ENCODE measurements at regions not wholly inside any gene's neighbourhood (a gene's known extent, or its start where the extent isn't known, plus 50 kb on each side); places are given as distances from the start of the nearest gene placed in this dataset.

DNA sequence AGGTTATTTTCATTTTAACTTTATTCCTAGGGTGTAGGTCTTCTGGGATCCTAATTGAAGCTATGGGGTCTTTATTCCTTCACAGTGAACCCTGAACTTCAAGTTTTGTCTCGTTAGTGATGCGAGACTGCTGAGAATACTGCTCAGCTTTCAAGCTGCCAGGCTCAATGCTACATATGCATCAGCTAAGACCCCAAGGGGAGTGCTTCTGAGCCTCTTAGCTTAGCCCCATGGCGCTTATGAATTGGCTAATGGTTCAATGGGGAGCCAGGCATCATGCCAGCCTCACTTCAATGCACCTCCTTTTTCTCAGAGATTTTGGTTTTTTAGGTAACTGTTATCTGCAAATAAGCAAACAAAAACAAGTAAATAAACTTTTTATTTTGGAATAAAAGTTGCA is 94.1 kb upstream of the SIAH1 start:
- Histone ChIP-seq H2AK9ac (replicated peaks; ENCODE audit: low read depth, low read length, poor library complexity) (peak overlapping the region; percentile 85), H3K4me1 (ENCODE audit: control insufficient read depth, insufficient read depth, low read length) (peaks cover 5% of the 10 kb centered on the region; the same call in 1 of the 2 replicates), H3K18ac (ENCODE audit: low read depth, low read length) (no peak overlapping the region; the same call in 1 of the 2 replicates), H4K91ac (ENCODE audit: insufficient read depth, low read depth, low read length) (no peak overlapping the region), H3K9me3 (ENCODE audit: control insufficient read depth, insufficient read depth, low read length) (no peaks in the 10 kb centered on the region), H3K4me2 (ENCODE audit: low read depth, low read length) (no peak overlapping the region), H3K14ac (replicated peaks; ENCODE audit: low read depth, low read length) (no peak overlapping the region; the same call in 1 of the 2 replicates), H3K23ac (ENCODE audit: low read depth, low read length) (no peak overlapping the region), H3K36me3 (ENCODE audit: control insufficient read depth, insufficient read depth, low read length) (no peaks in the 10 kb centered on the region), H2BK120ac (ENCODE audit: low read depth, low read length) (no peak overlapping the region), H4K8ac (ENCODE audit: low read depth in 2 of 2, low read length in 2 of 2) (no peak overlapping the region), H2BK5ac (ENCODE audit: low read depth, low read length, poor library complexity, severe bottlenecking) (no peak overlapping the region), H3K4me3 (ENCODE audit: insufficient read depth, low read depth, low read length) (no peak overlapping the region), H2BK20ac (ENCODE audit: low read depth, low read length) (no peak overlapping the region), H3K4ac (ENCODE audit: low read depth, low read length) (no peak overlapping the region), H4K20me1 (ENCODE audit: insufficient read depth, low read length) (no peaks in the 10 kb centered on the region), H2AK5ac (ENCODE audit: low read depth, low read length) (no peak overlapping the region), H3K9ac (ENCODE audit: low read depth, low read length) (no peak overlapping the region), H3K79me1 (ENCODE audit: low read depth in 1 of 2, low read length in 2 of 2) (no peaks in the 10 kb centered on the region), H3K9me1 (ENCODE audit: insufficient read depth, low read length) (no peaks in the 10 kb centered on the region), H4K5ac (ENCODE audit: low read depth, low read length) (no peak overlapping the region), H2AFZ (replicated peaks; ENCODE audit: low read length, poor library complexity) (no peak overlapping the region), H3K27me3 (ENCODE audit: control insufficient read depth, insufficient read depth, low read length) (peaks cover 2% of the 10 kb centered on the region; the same call in 1 of the 2 replicates), H2BK15ac (ENCODE audit: low read depth, low read length) (no peak overlapping the region), H3K27ac (ENCODE audit: insufficient read depth, low read length) (no peak overlapping the region), H3K56ac (ENCODE audit: extremely low read depth, insufficient read depth, low read length) (no peak overlapping the region)
- DNase-seq (no peak), ATAC-seq (ENCODE audit: low read depth) (no peak)
- TF ChIP-seq NFE2L2 (IDR thresholded peaks at IDR 0.05; ENCODE audit: low read depth, low read length) (no peak), MXI1 (IDR thresholded peaks at IDR 0.05; ENCODE audit: borderline replicate concordance, low read depth, low read length) (no peak)
- TF ChIP-seq, protein P1, sequence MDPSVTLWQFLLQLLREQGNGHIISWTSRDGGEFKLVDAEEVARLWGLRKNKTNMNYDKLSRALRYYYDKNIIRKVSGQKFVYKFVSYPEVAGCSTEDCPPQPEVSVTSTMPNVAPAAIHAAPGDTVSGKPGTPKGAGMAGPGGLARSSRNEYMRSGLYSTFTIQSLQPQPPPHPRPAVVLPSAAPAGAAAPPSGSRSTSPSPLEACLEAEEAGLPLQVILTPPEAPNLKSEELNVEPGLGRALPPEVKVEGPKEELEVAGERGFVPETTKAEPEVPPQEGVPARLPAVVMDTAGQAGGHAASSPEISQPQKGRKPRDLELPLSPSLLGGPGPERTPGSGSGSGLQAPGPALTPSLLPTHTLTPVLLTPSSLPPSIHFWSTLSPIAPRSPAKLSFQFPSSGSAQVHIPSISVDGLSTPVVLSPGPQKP (IDR thresholded peaks at IDR 0.05; ENCODE audit: borderline replicate concordance, low read depth, low read length) = no peak
- dilution Hi-C loops (cut with HindIII; ENCODE audit: low sequenced_read_pairs, unreplicated experiment) (no loop called here), in situ Hi-C loops (cut with MboI; ENCODE audit: low sequenced_read_pairs) (no loop called here), intact Hi-C loops (cut with micrococcal nuclease) (no loop called here)
- 90% methylated on average over 2 of the region's 3 CpGs; no CpG with 5 or more reads in 1 of the 2 experiments for WGBS, 2 experiments (ENCODE audit: extremely low coverage in 2 of 2, insufficient read length in 1 of 2)
- ChIA-PET CTCF (interaction anchor here (1.0 kb wide), 1 partner anchor 15 kb away, joined by 4 read pairs; no protein-coding TSS in a partner anchor), POLR2A (ENCODE audit: unreplicated experiment) (no interaction called here)
- BruUV-seq (replicated peaks) = no TSS peak

Measured in IMR-90 (cell line).